ENCODE measurements at regions not wholly inside any gene's neighbourhood (a gene's known extent, or its start where the extent isn't known, plus 50 kb on each side); places are given as distances from the start of the nearest gene placed in this dataset.
"Not testable (repeated sequence)": the region's sequence is repeated elsewhere in the genome, so short reads cannot be mapped to it uniquely, and the experiment has no call there.

DNA sequence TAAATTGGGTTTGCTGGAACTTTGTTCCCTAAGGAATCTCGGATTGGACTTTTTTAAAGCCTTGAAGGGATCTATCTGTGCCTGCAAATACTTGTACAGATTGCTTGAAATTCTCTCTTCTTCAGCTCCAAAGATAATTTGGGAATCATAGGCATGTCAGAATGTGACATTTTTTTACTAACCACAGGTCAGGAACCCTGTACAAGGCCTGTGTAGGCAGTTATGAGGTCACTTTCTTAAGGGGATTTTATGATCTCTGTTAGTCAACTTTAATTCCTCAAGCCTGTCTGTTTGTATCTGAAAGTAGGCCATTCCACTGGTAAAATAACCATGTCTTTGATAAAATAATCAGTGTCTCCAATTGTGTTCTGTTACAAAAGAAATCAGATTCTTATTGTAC lies 369.9 kb upstream of the NPAP1 start:
- not testable (repeated sequence) for DNase-seq

DNA sequence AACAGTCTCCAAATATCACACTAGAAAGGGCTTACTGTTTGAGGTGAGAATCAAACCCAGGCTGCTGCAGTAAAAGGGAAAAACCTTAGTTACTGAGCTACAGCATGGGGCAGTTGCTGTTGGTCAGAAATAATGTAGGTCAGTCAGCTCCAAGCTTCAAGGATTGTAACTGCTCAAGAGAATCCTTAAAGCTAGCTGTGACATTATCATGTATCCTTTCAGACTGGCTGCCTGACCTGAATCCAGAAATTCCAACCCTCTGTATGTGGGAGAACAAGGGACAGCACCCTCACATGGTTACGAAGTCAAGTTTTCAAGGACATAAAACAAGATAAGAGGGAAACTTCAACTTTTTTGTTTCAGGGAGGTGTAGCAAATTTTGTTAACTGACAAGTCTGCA lies 365.9 kb upstream of the NPAP1 start:
- DNase-seq = not testable (repeated sequence)

GRCh38 chr15:24311692-24312091 lies 363.9 kb upstream of the NPAP1 start:
- not testable (repeated sequence) for DNase-seq

GRCh38 chr15:24316326-24316725 lies 359.2 kb upstream of the NPAP1 start:
- DNase-seq = not testable (repeated sequence)

DNA sequence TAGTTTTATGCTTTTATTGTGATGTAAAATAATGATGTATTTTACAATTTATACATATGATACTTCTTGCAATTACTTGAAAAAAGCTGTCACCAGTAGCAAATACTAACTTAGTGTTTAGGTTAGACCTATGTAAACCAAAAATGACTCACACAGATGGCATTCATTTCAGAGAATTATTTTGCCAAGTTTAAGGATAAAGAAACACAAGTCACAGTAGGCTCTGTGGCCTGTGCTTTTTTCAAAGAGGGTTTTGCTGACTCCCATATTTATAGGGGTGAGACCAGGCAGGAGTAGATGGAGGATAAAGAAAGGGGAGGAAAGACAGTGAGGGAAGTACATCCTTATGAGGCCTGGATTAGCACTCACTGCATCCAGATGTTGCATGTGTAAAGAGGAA lies 356.6 kb upstream of the NPAP1 start:
- no peak for DNase-seq

DNA sequence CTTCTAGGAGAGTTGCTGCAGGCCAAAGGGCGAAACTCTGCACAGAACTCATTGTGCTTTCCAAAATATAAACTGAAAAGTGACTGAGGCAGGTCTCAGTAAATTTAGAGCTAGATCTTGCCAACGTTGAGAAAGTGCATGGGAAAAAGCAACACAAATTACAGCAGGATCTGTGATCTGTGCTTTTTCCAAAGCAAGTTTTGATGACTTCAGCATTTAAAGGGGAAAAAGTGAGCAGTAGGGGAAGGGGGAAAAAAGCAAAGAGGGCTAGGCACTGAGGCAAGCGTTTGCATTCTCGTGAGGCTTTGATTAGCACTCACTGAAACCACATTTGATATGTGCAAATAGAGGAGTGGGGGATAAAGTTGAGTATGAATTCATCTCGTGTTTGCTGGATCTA lies 351.5 kb upstream of the NPAP1 start:
- DNase-seq = not testable (repeated sequence)

GRCh38 chr15:24326513-24326912 lies 349.1 kb upstream of the NPAP1 start:
- DNase-seq = not testable (repeated sequence)

- not testable (repeated sequence) for DNase-seq
Observed at GRCh38 chr15:24331964-24332363, 343.6 kb upstream of the NPAP1 start.

DNA sequence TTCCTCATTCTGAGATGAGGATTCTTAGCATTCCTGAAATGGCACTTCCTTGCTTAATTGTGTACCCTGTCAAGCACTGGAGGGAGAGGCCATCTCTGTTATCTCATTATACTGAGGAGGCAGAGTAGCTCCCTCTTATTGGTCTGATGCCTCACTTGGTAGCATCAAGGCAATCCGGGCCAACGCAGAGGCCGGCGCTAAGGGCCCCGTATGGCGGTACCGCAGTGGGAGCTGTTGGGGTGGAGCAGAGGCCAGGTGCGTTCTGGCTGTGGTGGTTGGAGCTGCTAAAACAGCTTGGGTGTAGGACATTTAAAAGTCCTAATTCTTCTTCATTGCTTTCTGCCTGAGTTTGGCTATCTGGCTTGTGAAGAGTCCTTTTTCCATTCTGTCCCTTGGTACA lies 333.7 kb upstream of the NPAP1 start:
- not testable (repeated sequence) for DNase-seq

GRCh38 chr15:24352777-24353176 lies 322.8 kb upstream of the NPAP1 start:
- DNase-seq = not testable (repeated sequence)

- not testable (repeated sequence) for DNase-seq
Observed at GRCh38 chr15:24381103-24381502, 294.5 kb upstream of the NPAP1 start.

DNA sequence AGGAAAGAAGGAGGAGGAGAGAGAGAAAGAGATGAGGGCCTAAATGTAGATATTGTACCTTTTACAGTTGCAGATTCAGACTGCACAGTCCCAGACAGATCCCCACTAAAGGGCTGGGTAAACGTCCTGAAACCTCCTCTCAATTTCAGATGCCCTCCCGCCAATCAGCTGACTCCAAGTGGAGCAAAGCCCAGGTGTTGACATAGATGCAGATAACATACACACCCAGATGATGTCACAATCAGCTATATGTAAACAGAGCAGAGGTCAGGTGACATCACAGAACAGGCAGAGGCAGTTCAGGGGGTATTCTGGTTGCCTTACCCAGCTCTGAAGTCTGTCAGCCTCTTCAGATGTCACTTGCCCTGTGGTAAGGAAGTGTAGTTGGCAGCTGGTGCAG lies 290.3 kb upstream of the NPAP1 start:
- DNase-seq = not testable (repeated sequence)

- no peak for DNase-seq
Observed at GRCh38 chr15:24394303-24394702, 281.3 kb upstream of the NPAP1 start.

DNA sequence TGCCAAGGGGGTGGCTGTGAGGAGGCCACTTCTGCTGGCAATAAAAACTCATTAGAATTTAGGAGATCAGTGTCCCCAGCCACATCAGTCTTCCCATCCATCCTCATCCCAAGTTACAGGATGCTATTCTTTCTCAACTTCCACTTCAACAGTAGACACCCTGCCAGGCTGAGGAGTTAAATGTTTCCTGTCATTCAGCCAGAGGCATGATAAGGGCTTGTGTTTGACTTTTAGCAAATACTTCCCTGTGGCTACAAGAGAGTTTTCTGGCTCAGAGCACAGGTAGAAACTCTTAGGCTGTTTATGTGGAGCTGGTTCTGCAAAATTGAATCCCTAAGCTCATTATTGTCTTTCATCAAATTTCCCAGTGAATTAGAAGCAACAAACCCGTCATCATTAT lies 262.9 kb upstream of the NPAP1 start:
- DNase-seq = not testable (repeated sequence)

GRCh38 chr15:24426286-24427054 lies 249.1 kb upstream of the NPAP1 start:
- not testable (repeated sequence) for DNase-seq

DNA sequence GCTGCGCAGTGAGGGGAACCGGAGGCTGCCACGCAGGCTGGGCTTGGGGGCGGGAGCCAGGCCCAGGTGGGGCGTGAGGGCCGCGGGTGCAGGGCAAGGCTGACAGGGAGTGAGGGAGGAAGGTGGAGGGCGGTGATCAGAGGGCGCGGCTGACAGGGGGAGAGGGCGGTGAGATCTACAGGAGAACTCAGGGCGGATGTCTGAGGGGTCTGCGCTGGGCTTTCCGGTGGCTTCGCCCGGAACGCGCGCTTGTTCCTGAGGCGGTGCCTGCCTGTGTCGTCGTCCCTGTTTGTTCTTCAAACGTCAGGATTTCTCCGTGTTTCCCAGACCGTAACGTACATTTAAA lies 248.5 kb upstream of the NPAP1 start:
- DNase-seq = not testable (repeated sequence)

DNA sequence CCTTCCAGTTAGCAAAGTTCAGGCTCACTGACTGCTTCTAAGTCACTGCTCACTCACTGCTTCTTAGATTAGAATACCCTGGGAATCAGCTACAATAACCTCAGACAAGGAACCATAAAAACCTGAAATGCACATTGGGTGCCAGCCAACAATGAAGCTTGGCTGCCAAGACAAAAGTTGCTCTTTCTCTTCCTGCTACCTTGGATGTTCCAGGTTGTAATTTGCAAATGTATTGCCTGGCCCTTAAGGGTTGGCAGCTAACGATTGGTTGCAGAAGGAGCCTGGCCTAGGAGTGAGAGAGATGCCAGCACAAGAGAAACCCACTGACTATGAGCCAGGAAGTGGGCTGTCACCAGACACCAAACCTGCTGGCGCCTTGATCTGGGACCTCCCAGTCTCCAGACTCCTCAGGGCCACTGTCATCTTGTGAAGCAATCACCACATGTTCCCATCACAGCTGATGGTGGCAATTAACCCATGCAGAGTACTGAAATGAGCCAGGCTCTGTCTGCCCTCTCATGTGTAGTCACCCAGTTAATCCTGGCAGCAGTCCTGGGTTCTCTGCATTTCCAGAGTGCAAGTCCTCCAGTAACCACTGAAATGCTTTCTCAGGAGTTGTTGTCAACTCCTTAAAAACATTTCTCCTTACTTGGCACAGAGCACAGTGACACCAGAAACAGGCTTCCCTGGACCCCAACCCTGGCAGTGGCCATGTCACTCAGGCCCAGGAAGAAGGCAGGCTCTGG lies 240.3 kb upstream of the NPAP1 start:
- DNase-seq = not testable (repeated sequence)

DNA sequence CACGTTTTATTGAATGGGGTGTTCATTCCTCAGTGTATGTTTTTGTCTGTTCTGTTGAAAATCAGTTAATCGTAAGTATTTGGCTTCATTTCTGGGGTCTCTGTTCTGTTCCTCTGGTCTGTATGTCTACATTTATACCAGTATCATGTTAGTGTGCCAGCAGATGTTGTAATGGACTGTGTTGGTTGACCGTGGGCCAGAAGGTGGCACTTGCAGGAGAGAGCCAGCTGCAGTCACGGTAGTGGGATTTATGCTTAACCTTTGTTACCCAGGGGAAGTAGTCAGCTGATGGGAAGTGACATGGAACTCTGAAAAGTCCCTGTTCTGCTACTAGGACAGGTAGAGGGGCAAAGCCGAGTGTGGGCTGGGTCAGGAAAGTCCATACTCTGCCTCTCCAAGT lies 238.3 kb upstream of the NPAP1 start:
- not testable (repeated sequence) for DNase-seq

DNA sequence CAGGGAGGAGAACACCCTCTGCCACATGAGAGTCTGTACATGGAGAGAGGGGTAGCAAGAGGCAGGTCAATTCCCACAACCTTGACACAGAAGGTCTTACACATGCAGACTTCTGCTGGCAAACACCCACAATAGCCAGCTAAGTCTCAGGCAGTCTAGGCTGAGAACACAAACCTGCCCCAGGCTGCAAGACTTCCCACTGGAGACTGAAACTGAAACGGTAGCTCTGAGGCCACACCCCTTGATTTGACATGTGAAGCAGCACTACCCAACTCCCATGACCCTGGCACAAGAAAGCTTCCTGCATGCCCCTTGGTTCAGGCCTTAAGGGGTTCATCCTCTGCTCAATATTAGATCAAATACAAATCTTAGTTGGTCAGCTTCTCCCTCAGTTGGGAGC lies 237.8 kb upstream of the NPAP1 start:
- not testable (repeated sequence) for DNase-seq

- not testable (repeated sequence) for DNase-seq
Observed at GRCh38 chr15:24477107-24478025, 198.2 kb upstream of the NPAP1 start.

- not testable (repeated sequence) for DNase-seq
Observed at GRCh38 chr15:24485885-24486567, 189.5 kb upstream of the NPAP1 start.

Data from amygdala (tissue), 56 donors.